Keratinocyte (primary cell): ENCODE measurements at regions not wholly inside any gene's neighbourhood (a gene's known extent, or its start where the extent isn't known, plus 50 kb on each side); places are given as distances from the start of the nearest gene placed in this dataset.

Experiments used
- EZH2 ChIP-seq: IDR thresholded peaks from one replicate; pipeline ENCODE4 v1.6.1; 2012; ENCODE audit warnings: inconsistent platforms, mild to moderate bottlenecking, low read length, moderate library complexity
- TF ChIP-seq, protein P1 (sequence below), 3 experiments: IDR thresholded peaks in 1 of 3; conservative IDR thresholded peaks in 1 of 3; optimal IDR thresholded peaks in 1 of 3; 2 replicates in 2 of 3; 3 replicates in 1 of 3; pipeline versions ENCODE3 to v1.5.1; 2011; ENCODE audit warnings: low read length in 3 of 3, mild to moderate bottlenecking in 3 of 3, moderate library complexity in 2 of 3, control low read depth in 1 of 3, inconsistent platforms in 1 of 3; ENCODE audit not compliant: insufficient read depth in 2 of 3; ENCODE audit errors: extremely low read depth in 1 of 3

DNA sequence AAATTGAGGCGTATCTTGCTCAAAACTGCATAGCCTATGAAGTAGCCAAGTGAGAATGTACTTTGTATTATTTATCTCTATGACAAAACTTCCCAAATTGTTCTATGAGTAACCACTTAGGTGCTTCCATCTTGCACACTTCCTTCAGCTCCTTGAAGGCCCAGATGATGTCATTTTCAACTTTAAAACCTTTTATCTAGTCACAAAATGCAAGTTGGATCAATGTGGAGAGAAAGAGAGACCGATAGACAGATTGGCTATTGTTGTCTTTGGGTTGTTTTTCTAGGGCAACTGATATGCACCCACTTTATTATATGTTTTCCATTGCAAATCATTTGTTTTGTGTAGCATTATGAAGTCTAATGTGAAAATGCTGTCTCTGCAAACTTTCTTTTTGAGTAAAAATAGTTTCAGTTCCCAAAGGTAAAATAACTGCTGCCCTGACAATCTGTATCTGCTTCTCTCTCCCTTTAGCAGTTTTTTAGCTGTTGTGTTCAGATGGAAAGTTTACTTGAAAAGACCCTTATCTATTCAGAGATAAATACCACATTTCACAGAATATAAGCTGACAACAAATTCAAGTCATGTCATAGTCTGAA, 73.7 kb upstream of the CITED2 start:
- TF ChIP-seq, protein P1, sequence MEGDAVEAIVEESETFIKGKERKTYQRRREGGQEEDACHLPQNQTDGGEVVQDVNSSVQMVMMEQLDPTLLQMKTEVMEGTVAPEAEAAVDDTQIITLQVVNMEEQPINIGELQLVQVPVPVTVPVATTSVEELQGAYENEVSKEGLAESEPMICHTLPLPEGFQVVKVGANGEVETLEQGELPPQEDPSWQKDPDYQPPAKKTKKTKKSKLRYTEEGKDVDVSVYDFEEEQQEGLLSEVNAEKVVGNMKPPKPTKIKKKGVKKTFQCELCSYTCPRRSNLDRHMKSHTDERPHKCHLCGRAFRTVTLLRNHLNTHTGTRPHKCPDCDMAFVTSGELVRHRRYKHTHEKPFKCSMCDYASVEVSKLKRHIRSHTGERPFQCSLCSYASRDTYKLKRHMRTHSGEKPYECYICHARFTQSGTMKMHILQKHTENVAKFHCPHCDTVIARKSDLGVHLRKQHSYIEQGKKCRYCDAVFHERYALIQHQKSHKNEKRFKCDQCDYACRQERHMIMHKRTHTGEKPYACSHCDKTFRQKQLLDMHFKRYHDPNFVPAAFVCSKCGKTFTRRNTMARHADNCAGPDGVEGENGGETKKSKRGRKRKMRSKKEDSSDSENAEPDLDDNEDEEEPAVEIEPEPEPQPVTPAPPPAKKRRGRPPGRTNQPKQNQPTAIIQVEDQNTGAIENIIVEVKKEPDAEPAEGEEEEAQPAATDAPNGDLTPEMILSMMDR (optimal IDR thresholded peaks at IDR 0.05 in 1 of 3, IDR thresholded peaks at IDR 0.05 in 1 of 3, conservative IDR thresholded peaks at IDR 0.05 in 1 of 3; ENCODE audit: extremely low read depth in 1 of 3, insufficient read depth in 2 of 3, low read length in 3 of 3) = no peak
- TF ChIP-seq EZH2 = no peak
